GM21390 (cell line): ENCODE measurements at regions not wholly inside any gene's neighbourhood (a gene's known extent, or its start where the extent isn't known, plus 50 kb on each side); places are given as distances from the start of the nearest gene placed in this dataset.
A peak's percentile ranks its signal among the peaks of the same experiment; 100 is the strongest.

ENCODE experiments used
- ATAC-seq: cut with Tn5 transposase; IDR thresholded peaks from one replicate; pipeline ENCODE4 v1.9.1; 2021; ENCODE audit not compliant: unreplicated experiment

DNA sequence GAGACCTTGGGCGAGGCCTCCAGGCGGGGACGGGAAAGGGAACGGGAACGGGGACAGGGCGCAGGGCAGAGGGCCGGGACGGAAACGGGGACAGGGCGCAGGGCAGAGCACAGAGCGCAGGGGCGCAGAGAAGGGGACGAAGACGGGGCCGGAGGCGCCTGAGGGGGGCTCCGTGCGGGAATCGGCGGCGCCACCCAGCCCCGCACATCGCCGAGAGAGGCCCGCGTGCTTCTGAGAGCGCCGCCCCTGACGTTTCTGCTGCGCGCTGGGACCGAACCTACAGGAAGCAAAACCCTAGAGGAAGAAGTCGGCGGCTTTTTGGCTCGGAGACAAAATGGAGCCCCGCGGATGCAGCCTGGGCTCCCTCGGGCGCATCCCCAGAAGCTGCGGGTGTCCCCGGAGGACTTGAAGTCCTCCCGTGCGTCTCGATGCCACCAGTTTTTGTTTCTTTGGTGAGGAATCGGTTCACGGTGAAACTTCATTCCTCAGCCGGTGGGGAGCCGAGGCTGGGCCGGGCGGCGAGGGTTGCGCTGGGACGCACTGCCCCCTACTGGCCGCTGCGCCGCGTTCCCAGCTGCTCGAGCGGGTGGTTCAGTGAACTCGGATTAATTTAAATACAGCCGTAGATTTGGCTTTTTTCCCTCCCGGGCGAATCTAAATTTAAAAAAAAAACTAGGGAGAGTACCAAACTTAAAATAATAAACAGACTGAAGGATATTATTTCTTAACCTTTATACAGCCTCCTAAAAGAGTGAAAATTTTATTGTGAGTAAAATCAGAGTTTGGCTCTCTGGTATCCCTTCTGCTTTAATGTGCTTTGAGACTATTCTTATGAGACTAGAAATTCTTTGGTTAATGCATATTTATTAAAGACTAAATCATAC lies 350.0 kb upstream of the ARGLU1 start:
- peak; percentile 95 for ATAC-seq

DNA sequence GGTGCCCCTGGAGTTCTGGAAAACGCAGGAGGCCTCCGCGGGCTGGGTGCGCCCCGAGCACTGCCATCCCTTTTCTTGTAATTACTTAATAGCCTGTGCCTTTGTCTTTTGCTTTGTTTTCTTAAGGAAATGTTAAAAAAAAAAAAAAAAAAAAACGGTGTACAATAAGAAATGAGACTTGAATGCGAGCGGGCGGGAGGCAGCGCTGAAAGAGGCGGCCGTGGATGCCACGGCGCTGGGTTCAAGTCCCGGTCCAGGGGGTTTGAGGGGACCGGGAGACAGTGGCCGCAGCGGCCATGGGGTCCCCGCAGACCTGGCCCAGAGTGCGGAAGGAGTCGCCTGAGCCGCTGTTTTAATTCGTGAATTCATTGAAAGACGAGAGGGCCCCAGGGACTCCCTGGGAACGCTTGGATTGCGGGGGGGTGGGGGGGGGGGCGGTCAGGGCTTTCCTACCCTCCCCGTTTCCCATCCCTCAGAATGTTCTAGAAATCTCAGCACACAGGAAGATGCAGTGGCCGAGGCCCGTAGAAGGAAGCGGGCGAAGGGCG lies 349.2 kb upstream of the ARGLU1 start:
- no peak for ATAC-seq

DNA sequence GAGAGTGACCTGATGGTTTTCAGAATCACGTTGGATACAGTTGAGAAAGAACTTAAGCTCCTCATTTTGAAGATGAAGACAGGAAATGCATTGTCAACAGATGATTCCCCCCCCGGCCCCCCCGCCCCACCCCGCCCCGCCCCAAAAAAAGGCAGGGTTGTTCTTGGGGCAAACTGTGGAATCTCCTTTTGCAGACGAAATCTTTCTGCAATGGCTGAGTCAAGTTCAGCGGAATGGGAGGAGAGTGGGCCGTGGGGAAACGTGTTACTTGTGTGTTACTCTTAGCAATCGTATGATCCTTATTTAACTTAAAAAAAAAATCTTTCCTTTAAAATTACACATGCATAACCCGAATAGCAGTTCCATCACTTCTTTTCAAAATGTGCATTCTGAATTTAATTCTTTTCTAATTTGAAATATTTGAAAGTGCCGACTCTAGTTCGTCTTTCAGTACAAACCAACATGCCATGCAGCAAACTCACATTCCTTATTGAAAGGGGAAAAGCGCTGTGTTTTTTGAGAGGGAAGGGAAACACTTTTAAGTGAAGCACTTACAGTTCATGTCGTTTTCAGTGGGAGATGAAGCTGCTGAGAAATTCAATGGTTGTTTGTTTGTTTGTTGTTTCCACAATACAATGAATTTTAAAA lies 348.5 kb upstream of the ARGLU1 start:
- ATAC-seq: no peak

DNA sequence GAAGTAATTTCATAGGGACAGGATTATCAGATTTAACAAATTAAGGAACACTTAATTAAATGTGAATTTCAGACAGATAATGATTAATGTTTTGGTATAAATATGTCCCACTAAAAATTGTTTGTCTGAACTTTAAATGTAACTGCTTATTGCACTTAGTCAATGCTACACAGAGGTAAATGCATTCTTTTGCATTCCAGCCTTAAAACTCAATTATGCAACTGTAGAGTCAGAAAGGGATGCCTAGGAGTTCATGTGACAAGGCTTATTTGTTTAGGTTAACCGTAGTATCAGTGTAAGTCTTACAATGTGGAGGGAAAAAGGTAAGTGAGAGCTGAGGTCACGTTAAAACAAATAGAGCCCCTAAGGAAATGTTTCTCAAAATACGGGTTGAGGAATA lies 347.2 kb upstream of the ARGLU1 start:
- ATAC-seq: no peak

DNA sequence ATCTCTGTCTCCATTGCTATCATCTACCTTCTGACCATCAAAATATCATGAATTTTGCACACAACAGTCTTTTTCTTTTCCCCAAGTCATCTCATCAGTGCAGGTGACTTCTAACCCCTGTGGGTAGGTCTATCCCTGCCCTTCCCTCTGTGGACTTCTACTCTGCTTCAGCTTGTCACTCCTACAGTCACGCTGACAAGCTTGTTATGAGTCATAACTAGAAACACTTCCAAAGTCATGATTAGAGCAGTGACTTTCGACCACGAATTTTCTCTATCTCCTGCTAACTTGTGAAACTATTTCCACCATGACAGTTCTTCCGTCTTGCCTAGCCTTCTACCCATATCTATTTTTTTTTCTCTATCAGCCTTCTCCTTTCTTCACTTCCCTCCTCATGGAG lies 343.7 kb upstream of the ARGLU1 start:
- ATAC-seq: no peak

DNA sequence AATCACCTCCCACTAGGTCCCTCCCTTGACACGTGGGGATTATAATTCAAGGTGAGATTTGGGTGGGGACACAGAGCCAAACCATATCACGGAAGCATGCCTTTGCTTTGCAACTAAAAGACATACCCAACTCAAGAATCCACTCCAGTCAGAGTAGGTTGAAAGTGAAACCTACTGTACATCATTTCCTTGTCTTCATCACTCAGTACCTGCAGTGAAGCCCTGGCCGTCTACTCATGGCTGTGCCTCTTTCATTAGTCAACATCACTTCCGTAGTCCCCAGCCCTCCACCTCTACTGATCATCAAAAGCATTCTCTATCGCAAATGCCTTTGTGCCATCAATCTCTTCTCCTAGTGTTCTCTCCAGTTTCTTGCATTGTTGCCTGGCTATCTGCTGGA lies 343.1 kb upstream of the ARGLU1 start:
- ATAC-seq: no peak

DNA sequence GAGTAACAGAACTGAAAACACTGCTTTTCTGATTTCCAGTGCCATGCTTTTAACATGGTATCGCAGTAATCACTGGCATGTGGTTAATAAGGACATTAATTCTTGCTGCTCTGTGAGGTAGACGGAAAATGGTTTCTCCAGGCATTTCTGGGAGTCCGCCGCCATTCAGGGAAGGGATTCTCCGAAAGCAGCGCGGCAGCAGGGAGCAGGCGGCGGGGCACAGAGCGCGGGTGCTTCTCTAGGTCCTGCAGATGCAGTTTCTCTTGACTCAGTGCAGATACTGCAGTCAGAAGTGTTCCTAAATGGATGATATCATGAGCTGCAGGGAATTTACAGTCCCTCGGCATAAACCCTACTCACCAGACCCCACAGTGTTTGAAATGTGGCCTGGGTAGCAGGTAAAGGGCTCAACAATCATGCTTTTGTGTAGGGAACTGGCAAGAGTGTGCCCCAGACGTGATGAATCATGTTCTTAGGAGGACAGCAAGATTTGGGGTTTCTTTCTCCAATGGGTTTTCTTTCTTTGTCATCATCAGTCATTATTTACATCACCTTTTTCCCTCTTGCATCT lies 338.6 kb upstream of the ARGLU1 start:
- ATAC-seq: no peak

DNA sequence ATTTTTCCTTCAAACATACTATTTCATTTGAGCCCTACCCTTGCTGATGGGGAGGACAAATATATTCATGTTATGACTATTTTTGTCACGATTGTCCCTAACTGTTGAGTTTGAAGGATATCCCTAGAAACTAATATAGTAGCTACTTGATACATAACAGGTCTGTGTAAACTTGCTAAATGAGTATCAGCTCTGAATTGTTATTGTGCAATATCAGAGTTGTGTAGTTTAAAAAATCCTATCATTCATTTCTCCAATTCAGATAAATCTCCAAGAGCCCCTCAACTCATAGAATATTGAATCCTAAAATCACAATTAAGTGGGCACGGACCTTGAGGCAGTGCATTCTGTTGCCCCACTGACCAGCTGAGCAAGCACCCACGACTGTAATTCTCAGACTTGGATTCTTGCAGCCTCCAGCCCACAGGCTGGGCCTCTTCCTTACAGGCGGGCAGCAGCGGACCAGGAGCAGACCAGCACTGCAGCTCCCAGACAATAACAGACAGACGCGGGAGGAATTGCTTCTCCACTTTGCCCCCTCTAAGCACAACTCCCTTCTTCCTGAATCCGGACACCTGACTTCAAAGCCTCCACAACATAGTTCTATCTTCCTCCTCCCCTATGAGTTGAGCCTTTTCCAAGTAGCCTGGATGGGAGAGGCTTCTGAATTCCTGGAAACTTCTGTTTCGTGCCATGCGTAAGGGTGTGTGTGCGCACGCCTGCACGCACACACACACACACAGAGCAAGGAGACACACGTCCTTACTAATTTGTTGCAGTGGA lies 337.6 kb upstream of the ARGLU1 start:
- no peak for ATAC-seq

DNA sequence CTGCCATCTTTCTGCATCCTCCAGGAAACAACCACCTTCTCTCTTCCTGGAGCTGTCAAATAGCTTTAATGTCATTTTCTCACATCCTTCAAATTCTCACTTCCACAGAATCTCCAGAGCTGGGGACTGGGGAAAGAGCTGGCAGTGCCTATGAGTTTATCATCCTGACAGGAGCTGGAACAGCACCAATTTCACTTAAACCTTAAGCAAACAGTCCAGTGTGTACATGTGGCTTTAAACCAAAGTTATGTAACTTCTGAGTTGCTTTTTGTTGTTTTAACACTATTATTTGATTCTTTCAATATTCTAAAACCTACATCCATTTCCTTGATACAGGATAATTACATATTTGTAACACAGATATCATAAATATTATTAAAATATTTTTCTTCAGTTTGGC lies 331.5 kb upstream of the ARGLU1 start:
- ATAC-seq: no peak

DNA sequence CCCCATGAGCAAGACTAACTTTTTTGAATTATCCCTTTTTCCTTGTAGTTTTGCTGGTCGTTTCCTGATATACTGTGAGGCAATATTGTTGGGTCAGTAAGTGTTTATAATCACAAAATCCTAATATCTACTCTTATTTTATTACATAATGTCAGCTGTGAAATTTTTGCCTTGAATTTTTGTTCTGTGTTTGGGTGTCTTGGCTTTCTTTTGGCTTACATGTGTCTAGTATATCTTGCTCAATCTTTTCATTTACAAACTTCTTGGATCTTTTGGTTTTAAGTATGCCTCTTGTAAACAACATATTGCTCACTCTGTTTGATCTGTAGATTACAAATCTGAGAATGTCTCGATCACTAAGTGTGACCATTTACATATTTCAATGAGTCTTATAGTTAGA lies 330.3 kb upstream of the ARGLU1 start:
- ATAC-seq: no peak

DNA sequence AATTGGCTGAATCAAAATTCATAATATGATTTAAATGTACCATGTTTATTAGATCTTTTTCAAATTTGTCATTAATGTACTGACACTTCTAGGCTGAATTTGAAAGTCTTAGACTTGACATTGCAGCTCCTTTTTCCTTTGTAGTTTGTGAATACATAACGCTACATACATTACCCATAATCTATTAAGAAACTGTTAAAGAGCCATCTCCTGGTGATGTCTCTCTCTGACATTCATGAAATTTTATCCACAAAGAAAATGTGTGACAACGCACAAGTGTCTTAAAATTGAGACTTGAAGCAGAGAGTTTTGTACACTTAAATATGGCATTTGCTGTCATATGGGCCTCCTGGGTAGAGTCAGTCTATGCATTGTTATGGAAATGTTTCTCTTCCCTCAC lies 320.2 kb upstream of the ARGLU1 start:
- ATAC-seq: no peak

DNA sequence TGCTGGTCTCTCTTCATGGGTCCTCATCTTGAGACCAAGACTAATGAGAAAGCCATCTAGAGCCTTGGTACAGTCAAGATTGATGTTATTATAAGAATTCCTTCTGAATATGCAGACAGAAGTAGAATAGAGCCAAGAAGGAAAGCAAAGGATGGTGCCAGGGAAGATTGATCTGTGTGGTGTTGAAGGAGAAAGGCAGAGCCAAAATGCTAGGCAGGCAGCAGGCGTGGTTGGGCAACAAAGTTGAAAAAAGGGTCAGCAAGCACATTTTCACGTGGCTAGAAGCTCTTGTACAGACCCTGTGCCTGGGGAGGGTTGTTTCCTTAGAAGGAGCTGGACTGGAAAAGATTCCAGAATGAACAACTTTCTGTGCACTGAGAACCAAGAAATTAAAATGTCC lies 319.7 kb upstream of the ARGLU1 start:
- ATAC-seq: no peak

DNA sequence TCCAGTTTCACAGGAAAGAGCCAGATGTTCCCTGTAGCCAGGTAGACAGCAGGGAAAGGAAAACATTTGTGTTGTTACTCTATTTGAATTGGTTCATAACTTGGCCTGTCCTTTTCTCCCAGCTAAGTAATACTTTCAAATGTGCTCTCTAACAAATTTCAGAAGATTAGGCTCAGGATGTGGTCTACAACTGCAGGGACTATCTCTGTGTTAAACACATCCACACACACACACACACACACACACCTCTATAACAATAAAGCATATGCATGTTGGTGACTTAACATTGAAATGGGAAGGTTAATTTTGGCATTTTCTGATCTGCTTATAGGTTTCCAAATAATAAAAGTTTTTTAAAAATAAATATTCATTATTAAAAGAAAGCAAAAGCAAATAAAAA lies 316.0 kb upstream of the ARGLU1 start:
- no peak for ATAC-seq

DNA sequence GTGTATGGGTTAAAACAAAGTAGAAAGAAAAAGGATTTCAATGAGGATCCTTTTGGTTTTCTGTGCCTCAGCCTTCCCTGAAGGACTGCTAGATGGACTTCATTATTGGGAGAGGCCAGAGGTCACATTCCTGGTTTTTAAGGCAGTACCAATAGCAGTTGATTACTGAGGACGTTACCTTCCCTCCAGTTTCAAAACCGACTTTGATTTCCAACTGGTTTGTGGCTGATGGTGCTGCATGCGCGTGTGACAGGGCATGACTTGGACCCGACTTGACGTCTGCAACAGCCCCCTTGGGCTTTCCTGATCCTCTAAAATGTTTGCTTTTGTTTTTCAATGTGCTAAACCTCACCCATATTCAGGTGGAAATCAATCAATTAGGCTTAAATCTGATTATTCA lies 314.3 kb upstream of the ARGLU1 start:
- ATAC-seq: no peak

DNA sequence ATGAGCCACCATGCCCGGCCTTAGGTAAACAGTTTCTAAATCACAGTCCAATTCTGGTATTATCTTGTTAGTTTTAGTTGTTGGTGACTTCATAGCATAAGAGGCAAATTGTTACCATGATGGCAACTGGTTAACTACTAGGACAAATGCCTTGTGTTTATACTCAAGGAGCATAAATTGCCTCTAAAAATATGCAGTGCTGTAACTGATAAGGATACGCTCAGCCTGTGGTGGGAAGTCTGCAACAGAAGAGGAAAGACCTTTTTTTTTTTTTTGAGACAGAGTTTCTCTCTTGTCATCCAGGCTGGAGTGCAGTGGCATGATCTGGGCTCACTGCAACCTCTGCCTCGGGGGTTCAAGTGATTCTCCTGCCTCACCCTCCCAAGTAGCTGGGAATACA lies 311.9 kb upstream of the ARGLU1 start:
- no peak for ATAC-seq

DNA sequence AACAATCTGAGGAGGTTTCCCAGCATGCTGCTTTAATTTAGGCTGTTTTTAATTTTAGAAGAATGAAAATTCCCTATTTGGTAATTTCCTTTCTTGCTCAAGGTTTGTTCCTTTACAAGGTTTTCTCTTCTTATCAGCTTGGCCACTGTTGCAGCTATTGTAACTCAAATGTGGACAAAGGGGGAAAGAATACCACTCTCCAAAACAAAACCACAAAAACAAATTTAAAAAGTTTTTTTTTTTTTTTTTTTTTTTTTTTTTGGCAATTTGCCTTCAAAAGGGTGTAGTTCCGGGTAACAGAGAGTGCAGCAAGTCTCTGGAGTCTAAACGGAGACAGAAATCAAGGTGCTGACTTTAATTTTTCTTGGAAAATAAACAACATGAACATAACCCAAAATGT lies 306.4 kb upstream of the ARGLU1 start:
- ATAC-seq: no peak

DNA sequence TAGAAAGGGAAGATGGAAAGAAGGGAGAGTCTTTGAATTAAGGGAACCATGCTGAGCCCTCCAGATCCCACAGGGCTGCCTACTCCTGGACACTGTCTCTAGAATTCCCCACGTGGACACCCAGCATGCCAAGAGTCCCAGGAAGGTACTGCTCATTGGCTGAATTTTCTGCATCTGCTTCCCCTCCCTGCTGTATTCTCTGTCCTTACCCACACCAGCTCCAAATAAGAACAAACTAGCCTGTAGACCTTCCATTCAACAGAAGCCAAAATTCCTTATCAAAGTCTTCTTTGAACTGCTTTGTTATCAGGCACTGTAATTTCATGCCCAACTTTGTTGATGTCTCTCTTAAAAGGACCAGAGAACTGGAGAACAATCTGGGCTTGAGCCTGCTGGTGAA lies 305.9 kb upstream of the ARGLU1 start:
- ATAC-seq: no peak

DNA sequence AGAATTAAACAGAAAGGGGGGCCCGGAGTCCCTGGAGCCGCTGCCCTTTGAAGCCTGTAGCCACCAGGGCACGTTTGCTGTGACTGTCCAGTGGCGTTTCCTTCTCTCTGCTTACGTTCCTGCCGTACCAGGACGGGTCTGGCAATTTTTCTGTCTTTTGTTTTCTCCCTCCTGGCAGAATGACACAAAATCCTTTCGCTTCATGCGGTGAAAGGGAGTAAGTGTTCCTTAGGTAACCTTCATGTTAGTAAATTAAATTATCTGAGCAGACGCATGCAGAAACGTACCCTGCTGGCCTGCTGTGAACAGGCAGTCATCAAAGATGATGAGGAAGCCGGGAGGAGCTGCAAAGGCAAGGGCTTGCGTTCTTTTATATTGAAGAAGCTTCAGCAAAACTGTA lies 299.3 kb upstream of the ARGLU1 start:
- no peak for ATAC-seq

DNA sequence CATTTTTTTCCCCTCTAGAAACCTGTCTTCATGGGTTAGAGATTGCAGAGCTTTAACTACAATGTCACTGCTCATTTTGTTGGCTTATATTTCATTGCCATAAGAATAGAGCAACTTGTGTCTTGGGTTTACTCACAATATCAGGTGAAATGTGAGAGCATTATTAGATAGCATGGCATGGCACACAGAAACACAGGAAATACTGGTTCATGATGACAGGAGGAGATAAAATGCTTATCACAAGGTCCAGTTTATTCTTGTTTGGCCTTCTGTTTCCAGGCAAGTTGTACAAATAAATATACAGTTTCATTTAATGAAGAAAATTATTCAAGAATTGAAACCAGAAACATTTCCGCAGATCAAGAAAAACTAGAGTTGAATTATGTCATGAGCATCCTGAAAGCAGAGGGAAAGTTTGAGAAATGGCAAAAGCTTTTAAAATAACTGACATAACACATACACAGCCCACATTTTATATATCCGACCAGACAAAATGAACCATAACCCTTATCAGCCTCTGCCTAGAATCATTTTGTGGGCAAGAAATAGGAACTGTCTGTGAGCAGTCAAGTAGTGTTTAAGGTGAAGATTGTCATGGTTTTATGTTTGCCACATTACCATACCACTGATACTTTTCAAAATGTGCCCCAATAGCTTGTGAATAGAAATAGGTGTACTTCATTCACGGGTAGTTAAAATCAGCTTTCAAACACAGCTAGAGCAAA lies 297.9 kb upstream of the ARGLU1 start:
- ATAC-seq: no peak

DNA sequence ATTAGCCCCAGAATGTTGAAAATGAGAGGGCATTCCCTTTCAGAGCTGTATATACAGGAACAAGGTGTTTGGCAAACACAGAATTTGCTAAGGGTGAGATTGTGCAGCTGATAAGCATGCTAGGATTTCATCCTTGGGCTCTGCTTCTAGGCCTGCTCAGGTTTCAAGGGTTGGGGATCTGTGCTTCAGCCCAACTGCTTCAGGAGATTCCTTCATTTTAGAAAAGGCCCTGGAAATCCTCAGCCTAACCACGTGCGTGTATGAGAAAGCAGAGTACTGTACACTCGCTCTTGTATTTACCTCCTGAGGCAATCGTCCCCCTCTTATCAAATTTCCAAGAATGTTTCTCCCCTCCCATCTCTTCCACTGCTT lies 291.6 kb upstream of the ARGLU1 start:
- no peak for ATAC-seq
